ENCODE measurements at regions not wholly inside any gene's neighbourhood (a gene's known extent, or its start where the extent isn't known, plus 50 kb on each side); places are given as distances from the start of the nearest gene placed in this dataset.
"Not testable (repeated sequence)": the region's sequence is repeated elsewhere in the genome, so short reads cannot be mapped to it uniquely, and the experiment has no call there.

DNA sequence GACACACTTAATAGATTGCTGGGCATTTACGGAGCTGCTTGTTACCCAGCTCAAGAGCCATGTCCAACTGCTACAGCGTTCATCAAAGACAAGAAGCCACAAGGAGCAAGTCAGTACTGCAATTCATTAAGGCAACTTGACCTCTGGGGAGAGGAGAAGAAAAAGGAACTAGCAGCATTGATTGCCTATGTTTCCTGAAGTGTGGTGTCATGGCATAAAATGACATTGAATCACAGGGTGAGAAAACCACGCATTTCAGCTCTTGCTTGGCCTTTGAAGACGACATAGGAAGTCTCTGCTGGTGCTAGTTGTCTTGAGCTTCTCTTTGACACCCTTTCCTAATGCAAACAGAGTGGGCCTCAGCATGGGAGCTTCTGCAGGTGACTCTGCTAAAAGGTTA is 139.1 kb downstream of the CDH26 start:
- DNase-seq = no peak

DNA sequence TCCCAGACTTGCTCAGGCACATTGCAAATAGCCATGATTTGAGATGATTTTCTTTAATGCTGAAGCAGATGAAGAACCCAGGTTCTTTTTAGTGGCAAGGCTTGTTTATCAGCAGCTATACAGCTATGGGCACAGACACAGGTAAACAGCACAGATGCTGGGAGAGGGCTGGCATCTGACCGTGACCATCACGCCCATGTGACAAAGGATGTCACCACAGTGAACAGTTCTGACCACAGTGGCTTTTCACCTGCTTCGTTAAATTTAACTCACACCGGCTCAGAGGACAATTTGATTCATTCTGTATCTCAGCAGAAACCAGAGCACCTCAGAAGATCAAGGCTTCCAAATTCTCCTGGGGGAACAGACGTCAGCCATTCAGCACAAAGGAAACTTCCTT is 142.6 kb downstream of the CDH26 start:
- peak in 1 of 5 experiments; percentile 49 for DNase-seq

DNA sequence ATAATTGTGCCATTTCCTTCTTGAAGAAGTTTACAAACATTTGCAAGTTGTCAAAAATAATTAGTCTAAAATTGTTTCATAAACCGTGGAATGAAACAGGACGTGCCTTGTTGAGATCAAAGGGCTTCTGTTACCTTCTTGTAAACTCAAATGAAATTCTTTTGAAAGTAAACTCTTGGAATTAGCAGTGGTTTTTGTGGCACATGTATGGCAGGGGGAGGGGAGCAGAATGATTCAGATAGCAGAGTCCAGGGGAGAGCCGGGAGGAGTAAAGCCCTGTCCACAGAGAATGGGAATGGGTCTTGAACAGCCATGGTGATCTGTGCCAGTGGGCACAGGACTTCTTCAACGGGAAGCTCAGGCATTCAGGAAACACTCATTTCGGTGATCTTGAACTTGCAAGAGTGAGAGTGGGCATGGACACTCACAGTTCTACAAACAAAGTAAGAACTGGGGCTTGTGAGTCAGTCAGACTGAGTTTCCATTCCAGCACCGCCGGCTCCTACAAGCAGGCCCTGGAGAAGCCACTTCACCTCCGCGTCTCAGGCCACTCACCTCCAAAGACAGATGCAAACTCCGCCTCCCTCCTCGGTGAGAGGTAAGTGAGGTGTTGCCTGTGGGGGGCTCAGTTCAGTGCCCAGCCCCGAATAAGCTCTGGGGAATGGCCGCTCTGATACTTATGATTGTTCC is 143.1 kb downstream of the CDH26 start:
- DNase-seq = no peak

DNA sequence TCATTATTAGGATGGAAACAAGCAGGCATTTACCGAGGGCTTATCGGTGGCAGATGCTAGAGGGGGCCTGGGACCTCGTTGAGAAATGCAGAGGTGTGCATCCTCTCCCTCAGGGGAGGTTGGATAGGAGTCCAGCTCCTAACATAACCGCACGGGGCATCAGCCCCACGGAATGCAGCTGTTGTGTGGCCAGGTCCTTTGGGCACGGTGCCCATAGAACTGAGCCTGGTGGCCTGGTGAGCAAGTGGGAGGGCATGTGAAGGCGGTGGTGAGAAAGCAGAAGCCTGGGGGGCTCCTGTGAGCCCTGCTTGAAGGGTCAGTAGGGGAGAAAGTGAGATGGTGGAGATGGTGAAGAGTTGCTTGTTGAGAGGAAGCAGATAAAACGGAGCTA is 143.7 kb downstream of the CDH26 start:
- no peak for DNase-seq

DNA sequence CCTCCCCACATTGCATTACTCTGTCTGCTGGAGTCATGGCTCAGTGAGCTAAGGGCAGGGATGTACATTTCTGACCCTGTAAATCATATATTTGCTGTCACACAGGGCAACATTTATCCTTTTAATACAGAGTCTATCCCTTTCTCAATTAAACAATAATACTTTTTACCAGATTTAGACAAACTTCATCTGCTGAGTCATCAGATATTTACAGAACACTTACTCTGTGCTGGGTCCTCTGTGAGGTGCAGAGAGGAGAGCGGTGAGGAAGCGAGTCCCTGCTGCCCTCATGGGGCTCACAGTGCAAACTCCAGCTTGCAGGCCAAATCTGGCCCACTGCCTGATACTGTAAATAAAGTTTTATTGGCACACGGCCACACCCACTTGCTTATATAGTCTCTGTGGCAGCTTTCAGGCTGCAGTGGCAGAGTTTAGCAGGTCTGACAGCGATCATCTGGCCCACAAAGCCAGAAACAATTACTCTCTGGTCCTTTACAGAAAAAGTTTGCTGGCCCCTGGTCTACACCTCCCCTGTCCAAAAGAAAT is 144.5 kb downstream of the CDH26 start:
- DNase-seq = no peak

DNA sequence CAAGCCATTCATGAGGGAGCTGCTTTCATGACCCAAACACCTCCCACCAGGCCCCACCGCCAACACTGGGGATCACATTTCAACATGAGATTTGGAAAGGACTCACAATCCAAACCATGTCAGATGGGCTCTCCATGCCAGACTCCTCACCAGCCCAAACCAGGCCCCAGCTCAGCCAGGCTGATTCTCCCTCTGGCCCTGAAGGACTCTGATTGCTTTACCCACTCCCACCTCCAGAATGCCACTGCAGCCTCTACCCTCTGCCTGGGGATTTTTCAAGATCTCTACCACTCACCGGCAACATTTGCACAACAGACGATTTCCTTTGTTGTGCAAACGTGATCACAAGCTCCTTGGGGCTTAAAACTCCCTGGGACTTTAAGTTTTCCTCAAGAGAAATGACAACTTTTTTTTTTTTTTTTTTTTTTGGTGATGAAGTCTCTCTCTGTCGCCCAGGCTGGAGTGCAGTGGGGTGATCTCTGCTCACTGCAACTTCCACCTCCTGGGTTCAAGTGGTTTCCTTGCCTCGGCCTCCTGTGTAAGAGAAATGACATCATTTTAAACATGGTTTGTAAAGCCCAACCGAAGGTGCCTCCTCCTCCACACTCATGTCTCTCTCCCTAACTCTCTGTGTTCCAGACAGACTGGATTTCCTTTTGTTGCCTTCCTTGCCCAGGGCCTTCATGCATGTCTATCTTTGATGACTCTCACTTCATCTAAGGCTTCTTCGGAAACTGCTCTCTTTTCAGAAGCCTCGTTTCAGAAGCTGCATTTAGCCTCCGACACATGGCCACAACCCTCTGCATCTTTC is 147.0 kb downstream of the CDH26 start:
- DNase-seq = no peak

DNA sequence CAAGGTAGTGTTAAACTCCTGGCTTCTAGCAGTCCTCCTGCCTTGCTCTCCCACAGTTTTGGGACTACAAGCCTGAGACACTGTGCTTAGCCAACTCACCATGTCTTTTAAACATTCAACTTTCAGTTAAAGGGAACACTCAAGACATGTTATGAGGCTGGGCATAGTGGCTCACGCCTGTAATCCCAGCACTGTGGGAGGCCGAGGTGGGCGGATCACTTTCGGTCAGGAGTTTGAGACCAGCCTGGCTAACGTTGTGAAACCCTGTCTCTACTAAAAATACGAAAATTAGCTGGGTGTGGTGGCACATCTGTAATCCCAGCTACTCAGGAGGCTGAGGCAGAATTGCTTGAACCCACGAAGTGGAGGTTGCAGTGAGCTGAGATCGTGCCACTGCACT is 148.0 kb downstream of the CDH26 start:
- not testable (repeated sequence) for DNase-seq

DNA sequence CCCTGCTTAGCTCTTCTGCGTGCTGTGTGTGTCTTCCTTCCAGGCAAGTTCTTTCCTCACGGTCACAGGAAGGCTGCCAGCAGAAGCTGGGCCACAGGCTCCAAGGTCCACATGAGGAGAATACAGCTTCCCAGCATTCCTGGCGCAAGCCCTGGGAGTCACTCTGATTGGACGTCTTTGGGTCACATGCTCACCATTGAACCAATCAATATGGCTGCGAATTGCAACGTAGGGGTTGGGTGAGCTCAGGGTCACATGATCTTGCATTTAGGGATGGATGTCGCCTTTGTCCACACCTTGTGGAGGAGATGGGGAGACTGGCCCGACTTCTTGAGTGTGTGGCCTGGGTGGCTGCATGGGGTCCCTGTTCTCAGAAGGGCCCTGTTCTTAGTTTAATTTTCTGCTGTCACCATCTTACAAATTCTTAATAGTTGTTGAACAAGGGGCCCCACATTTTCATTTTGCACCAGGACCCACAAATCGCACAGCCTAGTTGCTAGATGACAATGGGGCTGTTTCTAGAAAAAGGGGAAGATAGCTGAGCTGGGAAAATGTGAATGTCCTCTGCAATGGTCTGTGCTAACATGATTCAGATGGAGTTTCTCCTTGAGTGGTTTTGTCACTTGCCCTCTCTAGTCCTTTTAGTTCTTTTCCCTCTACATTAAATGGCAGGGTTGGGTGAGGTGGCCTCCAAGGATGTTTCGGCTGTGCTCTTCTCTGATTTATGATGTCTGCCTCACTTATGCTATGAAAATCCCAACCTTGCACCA is 149.6 kb downstream of the CDH26 start:
- no peak for DNase-seq

DNA sequence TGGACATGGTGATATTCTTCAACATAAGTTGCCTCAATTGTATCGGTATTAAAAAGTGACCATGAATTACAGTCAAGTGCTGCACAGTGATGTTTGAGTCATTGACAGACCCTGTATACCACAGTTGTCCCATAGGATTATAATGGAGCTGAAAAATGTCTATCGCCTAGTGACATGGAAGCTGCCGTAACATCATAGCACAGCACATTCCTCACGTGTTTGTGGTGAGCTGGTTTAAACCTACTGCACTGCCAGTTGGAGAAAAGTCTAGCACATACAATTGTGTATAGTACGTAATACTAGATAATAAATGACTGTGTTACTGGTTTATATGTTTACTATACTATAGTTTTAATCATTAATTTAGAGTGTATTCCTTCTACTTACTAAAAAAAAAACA is 150.2 kb downstream of the CDH26 start:
- DNase-seq = no peak

DNA sequence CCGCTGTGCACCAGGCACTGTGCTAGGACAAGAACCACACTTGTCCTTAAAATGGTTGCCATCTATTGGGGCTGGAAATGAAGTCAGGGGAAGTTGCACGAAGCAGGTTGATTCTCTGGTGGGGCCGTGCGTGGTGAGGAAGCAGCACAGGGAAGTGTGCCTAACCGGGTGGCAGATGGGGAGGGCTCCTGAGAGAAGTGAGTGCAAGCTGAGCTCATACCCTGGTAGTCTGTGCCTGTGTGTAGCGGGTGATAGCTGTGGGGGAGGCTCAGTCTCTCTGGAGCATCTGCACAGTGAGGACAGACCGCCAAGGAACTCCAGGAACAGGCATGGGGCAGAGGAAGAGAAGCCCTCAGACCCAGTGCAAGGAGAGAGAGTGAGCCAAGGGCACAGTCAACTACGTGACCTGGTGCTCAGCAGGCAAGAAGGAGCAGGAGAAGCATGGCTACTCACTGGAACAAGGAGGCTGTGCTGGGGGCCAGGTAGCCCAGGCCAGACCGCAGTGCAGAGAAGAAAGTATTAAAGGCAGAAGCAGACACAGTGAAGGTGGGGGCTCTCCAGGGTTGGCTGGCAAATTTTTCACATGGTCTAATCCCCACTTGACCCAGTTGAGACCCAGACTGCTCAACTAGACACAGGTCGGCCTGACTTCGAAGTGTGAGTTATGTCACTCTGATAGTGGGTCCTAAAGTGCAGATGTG is 155.0 kb downstream of the CDH26 start:
- no peak for DNase-seq

DNA sequence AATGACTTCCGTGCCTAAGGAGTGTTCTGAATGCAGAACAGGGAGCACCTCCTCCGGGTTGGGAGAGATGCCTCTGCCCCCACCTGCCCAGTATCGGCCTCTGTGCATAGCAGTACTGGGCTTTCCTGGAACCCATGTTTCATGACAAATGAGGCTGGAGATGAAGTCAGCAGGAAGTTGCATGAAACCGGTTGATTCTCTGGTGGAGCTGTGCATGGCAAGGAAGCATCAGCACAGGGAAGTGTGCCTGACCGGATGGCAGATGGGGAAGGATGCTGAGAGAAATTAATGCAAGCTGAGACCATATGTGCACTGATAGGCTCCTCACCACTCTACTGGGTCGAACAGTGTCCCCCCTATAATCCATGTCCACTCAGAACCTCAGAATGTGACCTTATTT is 155.5 kb downstream of the CDH26 start:
- DNase-seq = no peak

DNA sequence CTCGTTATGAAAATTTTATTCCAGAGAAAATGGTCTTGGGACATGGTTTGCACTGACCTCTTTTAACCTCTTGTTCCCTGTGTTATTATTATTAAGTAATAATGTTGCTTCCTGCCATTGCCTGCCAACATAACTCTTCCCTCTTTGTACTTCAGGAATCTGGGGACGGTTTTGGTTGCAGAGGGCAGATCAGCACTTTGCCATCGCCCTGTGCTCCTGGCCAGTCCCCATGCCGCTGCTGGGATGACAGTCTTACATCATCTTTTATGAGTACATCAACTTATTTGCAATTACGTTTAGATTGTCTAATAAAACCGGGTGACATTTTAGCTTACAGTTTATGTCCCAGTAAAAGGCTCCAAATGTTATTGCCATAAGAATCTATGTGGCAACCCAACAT is 157.2 kb downstream of the CDH26 start:
- no peak for DNase-seq

DNA sequence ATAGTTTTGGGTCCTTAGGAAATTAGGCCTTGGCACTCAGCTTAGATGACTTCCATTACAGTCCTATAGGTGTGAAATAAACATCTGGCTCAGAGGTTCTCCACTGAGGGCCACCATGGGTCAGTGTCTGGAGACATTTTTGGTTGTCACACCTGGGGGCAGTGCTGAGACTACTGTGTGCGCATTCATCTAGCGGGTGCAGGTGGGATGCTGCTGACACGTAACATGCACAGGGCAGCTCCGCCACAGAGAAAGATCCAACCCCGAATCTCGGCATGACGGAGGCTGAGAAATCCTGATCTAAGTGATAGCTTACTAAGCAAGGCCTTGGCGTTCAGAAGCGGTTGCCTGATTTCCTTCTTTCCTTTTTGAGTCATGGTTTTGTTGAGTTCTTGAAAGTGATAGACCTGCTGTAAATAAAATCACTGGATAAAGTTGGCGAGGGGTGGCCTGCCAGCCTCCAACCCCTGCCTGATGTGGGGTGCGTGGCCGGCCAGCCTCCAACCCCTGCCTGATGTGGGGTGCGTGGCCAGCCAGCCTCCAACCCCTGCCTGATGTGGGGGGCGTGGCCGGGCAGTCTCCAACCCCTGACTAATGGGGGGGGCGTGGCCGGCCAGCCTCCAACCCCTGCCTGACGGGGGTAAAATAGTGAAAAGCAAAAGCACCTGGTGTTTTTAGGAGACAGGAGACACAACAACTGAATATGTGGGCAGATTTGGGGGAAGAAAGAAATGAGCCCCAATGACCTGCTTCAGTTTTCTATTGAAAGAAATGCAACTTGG is 158.1 kb downstream of the CDH26 start:
- DNase-seq = no peak

DNA sequence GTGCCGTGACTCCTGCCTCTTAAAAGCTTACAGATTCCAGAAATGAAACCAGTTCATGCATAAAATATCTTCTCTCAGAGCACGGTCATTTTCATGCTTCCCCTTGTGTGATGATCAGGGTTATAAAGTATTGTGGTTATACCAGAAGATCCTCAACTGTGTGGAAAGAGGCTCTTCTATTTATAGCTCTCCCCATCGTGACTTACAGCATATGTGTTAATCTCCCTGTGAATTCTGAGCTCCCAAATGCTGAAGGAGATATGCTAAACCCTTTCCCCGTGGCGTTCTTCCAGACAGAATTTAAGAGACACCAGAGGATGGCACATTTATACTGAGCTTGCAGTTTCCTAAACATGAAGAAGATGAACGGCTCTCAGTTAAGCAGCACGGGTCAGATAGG is 158.8 kb downstream of the CDH26 start:
- no peak for DNase-seq

DNA sequence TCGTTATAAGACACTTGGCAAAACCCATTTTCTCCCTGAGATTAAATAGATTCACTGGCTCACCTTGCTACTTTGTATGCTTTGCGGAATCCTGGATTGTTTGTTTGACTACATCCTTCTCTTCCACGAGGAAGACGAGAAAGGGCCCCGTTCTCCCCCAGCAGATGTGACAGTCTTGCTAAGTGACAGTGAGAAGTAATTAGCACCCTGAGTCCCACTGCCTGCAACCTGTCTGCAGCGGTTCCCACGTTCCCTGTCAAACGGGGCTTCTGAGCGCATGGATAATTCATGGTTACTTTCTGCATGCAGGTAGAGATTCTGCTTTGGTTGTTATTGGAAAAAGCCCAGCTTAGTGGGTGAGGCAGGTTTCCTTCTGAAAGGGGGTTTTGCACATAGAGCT is 163.7 kb downstream of the CDH26 start:
- no peak for DNase-seq

DNA sequence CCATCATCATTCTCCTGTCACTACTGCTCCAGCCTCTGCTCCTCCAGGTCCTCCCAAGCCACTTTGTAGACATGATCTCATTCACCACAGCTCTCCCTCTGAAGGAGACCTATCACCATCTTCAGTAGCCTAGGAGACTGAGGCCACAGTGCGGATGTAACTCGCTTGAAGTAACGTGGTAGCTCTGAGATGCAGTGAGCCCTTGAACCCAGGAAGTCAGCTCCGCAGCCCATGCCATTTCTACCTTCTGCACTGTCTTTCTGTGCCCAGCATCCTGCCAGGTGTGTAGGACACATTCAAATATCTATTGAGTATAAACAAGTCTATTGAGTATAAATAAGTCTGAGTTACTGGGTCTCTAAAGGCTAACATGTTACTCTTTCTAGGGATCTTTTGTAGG is 164.4 kb downstream of the CDH26 start:
- no peak for DNase-seq

DNA sequence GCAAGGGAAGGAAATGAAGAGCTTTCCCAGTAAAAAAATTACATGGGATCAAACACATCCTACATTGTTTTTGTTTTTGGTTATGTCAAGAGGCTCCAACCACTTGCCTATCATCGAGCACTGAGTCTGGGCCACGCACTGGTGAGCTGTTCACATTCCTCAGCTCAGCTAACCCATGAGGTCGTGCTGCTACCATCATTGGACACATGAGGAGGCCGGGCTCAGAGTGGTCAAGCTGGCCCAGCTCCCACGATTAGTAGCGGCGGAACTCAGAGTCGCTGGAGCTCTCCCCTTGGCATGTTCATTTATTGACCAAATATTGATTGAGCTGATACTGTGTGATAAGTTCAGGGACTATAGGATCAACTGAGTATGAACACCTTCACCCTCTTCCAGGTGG is 164.9 kb downstream of the CDH26 start:
- no peak for DNase-seq

DNA sequence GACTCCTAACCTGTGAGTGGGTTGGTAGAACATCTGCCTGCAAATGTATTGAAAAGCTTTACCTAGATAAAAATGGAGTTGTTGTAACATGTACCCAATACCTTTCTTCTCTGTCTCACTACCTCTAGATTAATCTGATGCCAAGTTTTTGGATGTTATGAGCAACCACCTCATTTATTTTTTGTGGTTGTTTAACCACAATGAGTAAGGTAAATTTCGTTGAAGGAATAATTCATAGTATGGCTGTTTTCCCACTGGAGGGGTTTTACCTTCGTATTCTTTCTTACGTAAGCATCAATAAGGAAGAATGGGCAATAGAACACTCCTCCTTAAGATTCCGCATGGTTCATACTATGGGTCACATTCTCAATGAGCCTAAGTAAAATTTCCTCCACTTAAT is 165.4 kb downstream of the CDH26 start:
- DNase-seq = no peak

DNA sequence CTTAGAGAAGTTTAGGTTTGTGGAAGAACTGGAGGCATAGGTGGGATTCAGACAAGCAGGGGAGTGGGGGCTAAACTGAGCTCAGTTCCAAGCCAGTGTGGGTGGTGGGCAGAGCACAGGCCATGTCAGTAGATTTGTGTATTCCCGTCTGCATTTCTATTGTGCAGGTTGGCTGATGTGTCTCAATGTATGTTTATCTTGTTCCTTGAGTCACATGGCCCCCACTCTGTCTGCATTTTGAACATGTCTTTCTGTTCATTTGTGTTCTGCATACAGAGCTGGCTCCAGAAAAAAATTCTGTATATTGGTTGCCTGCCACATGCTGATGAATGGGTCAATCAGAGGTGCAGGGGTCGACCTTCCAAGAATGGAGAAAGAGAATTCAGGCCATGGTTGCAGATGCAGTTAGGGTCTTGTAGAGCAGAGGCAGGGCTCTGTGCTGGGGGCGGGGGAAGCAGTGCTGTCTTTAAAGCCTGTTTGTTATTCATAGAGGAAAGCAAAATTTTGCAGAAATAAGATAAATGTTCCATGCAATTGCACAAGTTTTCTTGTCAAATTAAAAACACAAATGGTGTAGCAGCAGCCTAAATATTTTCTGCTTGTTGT is 166.7 kb downstream of the CDH26 start:
- DNase-seq = no peak

DNA sequence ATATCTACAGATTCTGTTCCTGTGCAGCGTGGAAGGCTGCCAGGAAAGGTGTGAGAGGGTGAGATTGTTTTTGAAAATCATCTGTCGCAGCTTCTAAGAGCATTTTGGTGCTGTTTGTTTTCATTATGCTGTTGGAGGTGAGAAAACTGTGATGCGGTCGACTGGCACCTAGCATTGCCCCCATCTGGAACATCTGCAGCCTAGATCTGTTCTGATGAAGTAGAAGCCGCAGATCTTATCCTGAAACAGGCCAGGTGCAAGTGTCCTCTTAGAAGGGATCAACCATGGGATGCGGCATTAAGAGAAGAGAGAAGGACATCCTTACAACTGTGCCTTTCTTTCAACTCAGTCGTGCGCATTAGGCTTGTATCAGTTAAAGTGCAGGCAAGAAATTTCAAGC is 167.3 kb downstream of the CDH26 start:
- DNase-seq = no peak

DNA sequence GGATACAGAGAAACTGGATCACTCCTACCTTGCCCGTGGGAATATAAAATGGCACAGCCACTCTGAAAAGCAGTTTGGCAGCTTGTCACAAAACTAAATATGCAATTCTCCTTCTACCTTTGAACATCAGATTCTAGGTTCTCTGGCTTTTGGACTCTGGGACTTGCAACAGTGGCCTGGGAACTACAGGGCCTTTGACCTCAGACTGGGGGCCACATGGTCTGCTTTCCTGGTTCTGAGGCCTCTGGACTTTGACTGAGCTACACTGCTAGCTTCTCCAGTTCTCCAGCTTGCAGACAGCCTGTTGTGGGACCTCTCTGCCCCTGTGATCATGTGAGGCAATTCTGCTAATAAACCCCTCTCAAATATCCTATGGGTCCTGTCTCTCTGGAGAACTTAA is 168.8 kb downstream of the CDH26 start:
- no peak for DNase-seq

DNA sequence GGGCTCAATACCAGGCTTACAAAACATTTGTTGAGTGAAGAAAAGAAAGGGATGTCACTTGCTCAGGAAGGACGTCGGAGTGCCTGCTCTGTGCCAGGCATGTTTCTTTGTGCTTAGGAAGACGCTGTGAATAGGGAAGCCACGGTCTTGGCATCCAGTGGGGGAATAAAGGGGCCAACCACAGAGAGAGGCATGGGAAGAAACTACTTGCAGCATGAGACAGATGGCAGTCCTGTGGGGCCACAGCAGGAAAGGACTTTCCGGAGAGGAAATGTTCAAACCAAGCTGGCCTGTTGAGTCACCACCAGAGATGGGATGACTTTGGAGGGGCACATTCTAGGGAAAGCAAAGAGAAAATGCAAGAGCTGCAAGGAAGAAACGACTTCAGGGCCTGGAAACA is 173.2 kb downstream of the CDH26 start:
- no peak for DNase-seq

Data from T-helper 2 cell (primary cell).